ENCODE measurements at regions not wholly inside any gene's neighbourhood (a gene's known extent, or its start where the extent isn't known, plus 50 kb on each side); places are given as distances from the start of the nearest gene placed in this dataset.
"Not testable (repeated sequence)": the region's sequence is repeated elsewhere in the genome, so short reads cannot be mapped to it uniquely, and the experiment has no call there.

DNA sequence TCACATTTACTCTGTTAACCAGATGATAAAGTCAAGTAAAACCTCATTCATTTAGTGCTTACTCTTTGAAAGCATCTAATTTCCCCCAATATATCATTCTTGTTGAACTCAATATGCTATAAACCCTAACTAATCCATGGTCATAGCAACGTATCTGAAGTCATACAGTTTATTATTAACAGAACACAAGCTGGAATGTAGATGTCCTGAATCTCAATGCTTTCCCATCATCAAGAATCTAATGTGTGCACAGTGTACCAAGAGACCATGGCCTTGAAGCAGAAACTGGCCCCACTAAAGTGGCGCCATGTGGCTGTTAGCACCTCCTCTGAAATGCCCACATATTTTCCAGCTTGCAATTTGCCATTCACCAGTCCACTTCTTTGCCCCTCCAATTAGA lies 245.8 kb downstream of the SOX9 start:
- no peak for DNase-seq (ENCODE audit: low spot score)

DNA sequence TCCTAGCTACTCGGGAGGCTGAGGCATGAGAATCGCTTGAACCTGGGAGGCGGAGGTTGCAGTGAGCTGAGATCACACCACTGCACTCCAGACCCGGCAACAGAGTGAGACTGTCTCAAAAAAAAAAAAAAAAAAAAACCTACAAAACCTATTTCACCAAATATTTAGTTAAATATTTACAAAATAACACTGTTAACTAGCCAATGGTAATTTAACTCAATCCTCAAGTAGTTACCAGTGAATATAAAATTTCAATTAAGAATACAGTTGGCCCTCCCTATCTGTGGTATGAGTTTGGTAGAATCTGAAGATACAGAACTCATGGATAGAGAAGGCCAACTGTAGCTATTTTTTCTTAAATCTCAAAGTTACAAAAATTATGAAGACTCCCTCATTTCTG lies 247.4 kb downstream of the SOX9 start:
- DNase-seq (ENCODE audit: low spot score), result no peak

DNA sequence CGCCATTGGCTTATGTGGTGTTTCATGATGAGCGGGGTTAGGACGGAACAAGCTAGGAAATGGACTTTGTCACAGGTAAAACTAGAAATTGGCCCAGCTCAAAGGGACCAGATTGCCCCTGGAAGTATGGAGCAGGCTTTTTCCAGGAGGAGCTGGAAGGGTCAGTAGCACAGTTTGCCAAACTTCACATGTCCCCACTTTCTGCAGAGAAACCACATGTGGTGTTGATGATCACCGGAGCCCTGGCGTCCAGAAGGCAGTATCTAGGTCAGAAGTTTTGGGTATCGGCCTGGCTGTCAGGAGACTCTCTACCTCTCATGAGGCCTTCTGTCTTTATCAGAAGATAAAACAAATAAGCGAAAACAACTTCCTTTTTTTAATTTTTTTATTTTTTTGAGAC lies 248.5 kb downstream of the SOX9 start:
- no peak for DNase-seq (ENCODE audit: low spot score)

DNA sequence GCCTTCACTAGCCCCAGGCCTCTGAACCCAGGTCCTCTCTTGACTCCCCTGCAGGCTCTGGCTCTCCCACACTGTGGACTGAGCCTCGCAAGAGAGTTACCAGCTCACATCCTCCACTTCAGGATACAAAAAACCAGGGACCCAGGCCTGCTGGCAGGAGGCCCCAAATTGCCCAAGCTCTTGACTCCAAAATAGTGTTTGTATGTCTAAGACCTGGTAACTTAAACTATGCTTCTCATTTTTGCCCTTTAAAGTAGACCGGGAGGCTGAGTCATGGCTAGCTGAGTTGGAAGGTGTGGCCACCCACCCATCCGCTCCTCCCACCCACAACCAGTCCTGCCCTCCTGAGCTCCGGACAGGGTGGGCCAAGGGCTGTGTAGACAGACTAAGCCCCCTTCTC lies 250.0 kb downstream of the SOX9 start:
- no peak for DNase-seq (ENCODE audit: low spot score)

DNA sequence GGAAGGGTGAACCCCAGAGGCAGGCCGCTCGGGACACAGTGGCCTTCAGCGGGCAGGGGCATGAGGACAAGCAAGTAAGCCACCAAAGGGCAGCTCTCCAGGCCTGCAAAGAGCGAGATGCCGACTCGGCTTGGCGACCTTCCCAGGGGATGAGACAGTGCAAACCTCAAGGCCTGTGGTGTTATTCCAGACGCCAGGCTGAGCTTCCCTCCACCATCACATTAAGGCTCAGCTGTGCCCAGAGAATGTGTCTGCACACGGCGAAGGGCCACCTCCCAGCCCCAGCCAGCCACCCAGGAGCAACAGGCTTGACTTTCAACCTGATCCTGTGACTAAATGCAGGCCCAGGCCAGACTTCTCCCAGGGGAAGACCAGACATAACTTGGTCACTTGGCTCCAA lies 251.4 kb downstream of the SOX9 start:
- no peak for DNase-seq (ENCODE audit: low spot score)

DNA sequence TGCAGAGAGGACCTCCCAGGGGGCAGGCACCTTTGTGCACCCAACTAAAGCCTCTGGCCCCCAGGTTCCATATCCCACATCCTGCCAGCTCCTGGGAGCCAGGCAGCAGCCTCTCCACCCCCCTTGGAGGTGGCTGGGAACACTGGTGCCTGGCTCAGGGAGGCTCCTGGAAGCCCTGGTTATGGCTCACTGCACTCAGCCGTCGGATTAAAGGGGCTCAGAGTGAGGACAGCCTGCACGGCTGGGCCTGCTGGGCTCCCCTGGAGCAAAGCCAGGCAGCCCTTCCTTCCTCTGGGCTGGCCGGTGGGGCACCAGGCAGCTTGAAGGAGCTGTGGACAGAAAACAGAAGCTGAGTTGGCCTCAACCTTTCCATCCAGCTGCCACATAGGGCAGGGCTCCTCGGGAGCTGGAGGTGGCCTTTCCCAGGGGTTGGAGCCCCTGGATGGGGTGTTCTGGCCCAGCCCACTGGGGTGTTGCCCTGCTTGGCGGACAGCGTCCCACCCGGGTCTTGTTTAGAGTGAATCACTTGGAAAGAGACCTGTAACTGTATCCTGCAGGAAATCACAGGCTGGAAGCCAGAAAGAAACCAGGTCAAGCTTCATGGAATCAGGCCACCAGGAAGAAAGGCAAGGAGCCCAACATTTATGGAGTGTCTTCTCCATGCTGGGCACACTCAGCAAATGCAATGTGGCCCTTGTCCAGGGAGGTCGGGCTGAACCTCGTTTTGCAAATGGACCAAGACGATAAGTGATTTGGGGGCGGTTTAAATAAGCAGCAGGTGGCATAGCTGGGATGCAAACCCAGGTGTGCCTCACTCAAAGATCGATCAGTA lies 253.3 kb downstream of the SOX9 start:
- DNase-seq (ENCODE audit: low spot score), result no peak

DNA sequence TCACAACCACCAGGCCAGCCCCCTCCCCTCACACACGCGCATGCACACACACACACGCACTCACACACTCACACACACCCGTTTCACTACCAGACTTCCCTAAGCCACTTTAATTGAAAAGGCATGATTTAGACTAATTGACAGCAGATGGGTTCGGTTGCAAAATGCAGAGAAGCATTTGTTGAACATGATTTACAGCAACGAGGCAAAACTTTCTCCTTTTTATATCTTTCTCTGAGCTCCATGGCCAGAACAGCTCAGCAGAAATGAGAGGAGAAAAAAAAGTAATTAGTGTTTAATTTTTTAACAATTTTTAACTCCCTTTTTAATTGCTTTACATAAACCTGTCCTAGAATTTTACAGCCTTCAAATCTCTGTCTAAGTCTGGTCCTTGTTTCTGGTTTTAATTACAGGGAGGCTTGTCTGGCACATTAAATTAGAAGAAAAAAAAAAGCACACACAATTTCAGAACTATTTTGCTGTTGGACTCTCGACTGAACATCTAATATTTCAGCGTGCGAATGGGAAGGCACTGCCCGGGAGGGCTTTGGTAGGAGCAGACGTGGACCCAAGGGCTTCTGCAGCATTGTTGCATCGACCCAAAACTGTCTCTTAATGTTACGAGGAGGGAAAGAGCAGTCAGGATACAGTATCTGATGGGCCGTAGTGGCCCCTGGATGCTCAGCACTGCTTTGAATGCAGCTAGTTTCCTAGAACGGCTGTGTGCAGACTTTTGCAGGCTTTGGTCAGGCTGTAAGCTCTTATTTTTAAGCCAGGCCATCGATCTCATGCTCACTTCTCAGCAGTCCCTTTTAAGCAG lies 255.9 kb downstream of the SOX9 start:
- DNase-seq (ENCODE audit: low spot score), result no peak

DNA sequence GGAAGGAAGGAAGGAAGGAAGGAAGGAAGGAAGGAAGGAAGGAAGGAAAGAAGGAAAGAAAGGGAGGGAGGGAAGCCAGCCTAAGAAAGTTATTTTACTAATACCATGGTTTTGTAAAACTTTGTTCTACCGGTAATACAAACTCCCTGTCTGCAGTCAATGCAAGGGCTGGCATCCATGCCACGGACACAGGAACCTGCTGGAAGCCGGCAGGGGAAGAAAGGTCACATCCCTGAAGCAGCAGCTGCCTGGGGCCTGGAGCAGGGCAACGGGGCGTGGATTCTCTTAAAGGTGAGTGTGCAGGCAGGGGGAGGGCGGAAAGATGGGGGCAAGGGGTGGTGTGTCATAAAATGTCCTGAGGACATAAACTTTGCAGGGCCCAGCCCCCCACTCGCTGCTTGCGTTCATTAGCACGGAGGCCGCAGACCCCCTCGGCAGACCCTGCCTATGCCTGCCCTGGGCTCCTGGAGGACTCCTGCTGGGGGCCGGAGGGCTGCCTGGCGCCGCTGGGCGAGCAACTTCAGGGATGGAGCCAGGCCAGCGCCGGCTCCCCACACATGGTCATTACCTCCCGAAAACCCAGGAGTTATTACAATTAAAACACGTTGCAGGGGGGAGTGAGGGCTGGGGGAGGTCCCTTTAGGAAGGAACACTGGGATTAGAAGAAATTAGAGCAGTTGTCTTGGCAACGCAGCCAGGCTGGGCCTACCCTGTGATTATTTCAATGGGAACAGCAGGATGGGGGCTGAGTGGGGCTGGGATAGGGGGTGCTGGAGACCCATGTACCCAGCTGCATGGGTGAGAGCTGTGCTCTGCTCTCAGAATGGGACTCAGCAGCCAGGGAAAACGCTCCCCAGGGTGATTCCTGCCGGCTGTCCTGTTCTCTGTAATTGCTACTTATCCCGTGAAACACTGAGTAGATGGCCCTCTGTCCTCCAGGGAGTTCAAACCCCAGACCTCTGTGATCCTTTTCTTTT lies 257.9 kb downstream of the SOX9 start:
- DNase-seq (ENCODE audit: low spot score), result no peak

DNA sequence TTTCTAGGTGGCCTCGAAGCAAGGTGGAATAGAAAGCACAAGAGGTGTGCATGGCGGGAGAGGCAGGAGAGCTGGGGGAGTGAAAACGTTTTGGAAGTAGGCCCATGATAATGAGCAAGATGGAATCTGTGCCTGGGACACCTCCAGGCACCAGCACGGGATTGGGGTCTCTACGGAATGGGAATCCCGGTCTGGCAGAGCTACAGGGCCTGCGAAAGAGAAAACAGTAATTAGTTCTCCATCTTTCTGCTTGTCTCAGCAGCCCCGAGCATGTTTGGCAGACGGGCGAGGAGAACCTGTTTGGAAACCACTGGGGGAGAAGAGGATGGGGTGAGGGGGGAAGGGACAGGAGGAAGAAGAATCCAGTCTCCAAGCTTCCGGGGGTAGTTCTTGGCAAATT lies 258.7 kb downstream of the SOX9 start:
- DNase-seq (ENCODE audit: low spot score), result no peak

DNA sequence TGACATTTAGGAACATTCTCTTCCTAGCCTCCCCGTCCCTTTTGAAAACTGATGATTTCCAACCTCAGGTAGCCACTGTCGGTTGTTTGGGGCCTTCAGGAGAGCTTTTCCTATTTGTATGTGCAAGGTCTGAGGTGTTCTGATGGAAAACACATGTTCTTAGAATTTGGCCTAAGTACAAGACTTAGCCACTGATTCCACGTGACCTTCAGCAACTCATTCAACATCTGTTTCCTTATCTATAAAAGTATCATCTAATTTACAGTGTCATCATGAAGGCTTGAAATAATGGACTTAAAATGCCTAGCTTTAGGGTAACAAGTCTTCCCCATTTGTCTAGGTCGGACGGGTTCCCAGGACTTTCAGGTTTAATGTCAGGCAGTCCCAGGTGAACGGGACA lies 259.3 kb downstream of the SOX9 start:
- DNase-seq (ENCODE audit: low spot score), result no peak

DNA sequence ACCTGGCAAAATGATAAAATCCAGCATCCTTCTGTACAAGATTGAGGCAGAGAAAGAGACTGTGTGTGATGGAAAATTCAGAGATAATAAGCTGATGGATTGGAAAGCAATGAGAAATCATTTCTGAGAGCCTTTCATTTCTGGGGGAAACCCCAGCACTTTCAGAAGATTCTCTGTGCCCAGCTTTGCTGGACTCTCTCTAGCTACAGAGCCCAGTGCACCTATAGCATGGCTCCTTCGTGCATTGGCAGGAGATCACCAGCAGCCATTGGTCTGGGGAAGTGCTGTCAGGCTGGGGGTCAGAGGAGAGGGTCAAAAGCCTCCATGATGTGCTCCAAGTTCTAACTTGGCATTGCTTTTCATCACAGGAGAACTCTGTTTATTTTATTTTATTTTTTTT lies 259.9 kb downstream of the SOX9 start:
- no peak for DNase-seq (ENCODE audit: low spot score)

DNA sequence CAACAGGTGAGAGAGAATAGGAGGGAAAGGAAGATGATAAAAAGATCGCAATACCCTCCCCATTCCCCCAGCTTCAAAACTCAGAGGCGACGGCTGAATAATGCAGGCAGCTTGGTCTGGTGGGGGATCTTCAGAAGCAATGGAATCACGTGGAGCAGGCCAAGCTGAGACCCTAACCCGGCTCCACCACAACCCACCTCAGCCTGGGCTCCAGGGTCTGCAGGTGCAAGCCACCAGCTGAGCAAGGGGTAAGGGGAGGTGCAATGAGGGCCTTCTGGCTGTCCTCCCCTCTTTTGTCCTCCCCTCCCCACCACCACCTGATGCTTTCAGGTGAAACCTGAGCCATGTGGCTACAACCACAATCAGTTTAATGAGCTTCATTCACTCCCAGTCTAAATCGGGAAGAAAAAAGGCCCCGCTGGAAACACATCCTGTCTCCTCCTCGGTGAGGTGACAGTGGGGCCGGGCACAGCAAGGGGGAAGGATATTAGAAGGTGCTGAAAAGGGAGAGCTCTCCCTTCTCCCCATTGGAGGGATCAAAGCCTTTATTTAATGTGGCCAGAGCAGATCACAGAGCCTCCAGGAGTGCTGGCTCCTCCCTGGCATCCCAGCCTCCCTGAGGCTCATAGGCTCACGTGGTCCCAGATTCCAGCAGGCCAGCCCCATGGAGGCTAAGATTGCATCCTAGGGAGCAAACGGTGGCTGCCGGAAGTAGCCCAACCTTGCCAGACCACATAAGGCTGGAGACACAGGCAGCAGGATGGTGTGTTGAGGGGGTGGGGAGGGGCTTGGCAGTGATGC lies 261.0 kb downstream of the SOX9 start:
- DNase-seq (ENCODE audit: low spot score), result no peak

DNA sequence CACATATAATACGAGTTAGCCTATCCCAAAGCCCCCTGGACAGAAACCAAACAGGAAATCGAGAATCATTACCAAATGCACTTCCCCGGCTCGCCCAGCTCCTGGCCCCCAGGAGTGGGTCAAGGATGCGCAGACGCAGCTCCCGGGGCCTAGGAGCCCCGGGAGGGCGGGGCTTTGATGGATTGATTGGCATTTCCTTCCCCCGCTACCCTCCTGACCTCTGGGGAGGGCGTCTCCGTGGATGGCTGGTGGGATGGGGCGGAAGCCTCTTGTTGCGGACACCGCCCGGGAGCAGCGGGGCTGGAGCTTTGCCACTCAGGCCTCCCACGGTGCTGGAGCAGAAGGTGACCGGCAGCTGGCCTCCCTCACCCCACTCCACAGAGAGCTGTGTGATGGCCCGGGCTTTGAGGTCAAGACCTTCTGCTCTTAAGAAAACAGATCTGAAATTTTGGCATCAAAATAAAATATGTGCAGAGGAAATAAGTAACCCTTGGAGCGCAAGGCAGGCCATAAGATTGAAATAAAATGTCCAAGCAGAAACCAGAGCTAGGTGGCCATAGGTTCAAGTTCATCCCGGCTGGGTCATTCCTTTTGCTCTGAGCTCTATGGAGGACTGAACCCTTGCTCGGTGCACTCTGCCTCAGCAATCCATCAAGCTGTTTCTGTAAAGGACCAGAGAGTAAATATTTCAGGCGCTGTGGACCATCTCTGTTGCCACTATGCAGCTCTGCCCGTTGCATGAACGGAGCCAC lies 262.3 kb downstream of the SOX9 start:
- no peak for DNase-seq (ENCODE audit: low spot score)

DNA sequence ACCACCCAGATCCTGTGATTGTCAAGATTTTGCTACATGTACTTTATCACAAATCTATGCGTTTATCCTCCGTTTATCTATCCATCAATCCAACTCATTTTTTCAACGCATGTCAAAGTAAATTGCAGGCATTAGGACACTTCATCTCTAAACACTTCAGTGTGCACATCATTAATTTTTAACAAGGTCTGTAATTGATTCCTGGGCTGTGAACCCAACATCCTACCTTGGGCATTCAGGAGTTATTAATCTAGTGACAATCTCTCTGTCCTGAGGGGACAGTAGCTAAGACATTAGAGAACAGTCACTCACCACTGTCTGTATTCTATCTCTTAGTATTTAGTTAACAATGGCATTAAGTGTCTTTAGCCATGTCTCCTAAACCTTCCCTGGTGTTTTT lies 264.7 kb downstream of the SOX9 start:
- DNase-seq (ENCODE audit: low spot score), result no peak

DNA sequence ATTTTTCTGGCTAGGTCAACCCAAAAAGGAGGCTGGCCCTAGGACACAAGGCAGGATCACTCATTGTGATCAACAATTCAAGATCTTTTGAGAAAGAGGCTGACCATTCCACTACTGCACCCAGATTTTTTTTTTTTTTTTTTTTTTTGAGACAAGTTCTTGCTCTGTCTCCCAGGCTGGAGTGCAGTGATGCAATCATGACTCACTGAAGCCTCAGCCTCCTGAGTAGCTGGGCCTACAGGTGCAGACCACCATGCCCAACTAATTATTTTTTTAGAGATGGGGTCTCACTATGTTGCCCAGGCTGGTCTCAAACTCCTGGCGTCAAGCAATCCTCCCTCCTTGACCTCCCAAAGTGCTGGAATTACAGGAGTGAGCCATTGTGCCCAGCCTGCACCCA lies 265.4 kb downstream of the SOX9 start:
- DNase-seq (ENCODE audit: low spot score), result not testable (repeated sequence)

DNA sequence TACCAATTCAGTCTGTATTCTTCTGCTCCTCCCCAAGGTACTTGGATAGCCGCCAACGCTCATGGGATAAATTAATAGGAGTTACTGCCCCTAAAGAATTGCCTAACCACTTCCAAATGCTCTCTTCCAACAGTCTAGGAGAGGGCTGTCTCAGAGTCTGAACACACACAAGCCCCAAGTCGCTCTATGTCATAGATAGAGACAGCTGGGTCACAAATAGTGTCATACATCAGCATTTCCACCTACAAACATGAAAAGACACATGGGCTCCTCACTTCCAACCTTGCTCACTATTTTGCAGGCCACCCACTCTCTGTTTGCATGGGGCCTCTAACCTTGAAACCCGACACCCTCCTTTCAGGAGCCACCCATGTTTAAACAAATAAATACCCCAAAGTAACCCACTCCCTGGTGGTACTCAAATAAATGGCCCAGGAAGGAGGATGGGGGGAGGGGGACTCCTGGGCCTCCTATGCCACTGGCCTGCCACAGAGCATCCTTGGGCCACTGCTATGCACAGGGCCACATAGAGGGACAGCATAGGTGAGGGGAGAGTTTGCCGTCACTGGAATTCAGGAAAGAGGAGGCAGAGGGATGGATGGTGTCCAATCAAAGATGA lies 265.9 kb downstream of the SOX9 start:
- DNase-seq (ENCODE audit: low spot score), result no peak

DNA sequence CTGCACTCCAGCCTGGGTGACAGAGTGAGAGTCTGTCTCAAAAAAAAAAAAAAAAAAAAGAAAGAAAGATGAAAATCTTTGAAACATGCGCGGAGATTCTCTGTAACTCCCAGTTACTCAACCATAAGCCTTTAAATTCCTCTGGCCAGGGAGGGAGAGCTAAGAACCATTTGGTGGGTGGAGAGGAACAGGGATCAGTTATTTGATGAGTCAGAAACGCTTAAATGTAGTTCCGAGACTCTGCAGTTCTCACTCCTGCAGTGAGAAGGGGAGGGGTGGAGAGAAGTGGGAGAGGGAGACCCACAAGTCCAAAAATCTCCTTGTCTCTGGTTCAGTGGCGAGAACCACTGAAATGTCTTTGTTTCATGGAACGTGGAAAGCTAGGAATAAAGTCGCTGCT lies 266.7 kb downstream of the SOX9 start:
- no peak for DNase-seq (ENCODE audit: low spot score)

DNA sequence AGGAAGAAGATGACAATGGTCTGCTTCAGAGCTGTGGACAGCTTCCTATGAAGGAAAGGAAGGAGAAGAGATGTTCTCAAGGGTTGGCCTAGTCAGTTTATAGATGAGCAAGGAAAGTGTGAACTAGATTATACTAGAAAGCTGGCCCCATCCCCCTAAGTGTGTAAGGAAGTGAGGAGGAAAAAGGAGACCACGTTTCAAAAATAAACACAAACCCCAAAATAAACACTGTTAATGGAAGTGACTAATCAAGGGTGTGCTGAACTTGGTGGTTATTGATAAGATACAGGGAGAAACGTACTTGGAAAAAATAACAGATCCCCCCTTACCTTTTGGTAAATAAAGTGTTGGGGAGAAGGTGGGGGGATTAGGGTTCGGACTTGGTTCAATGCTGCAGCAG lies 267.1 kb downstream of the SOX9 start:
- DNase-seq (ENCODE audit: low spot score), result no peak

DNA sequence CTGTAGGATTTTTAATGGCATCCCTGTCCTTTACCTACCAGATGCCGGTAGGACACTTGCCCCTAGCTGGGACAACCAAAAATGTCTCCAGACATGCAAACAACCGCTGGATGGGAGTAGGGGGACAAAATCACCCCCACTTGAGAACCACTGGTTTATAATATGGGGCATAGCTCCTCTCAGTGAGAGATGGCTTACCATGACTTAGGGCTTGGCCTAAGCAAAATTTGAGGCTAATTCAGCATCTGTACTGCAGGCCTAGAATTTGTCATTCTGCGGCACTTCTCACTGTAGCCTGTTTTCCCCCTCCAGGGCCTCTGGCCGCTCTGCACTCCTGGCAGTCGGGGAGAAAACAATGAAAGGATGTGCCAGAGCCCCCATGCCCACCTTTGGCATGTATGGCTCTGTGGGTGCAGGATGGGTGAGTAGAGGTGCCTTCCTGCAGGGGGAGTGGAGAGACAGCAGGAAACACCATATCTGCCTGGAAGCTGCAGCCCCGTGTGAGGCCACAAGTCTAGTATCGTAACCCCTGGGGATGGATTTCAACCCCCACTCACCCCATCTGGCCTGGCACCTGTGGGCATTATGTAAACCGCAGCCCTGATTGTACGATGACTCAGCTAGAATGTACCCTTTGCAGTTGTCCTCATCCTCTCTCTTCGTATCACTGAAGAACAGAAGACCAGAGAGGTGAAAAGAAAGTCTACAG lies 268.1 kb downstream of the SOX9 start:
- no peak for DNase-seq (ENCODE audit: low spot score)

All from CD4-positive, alpha-beta T cell treated with Interleukin-6 at 100 ng/mL for 8 hours (primary cell).